Panc1 (cell line): ENCODE measurements at regions not wholly inside any gene's neighbourhood (a gene's known extent, or its start where the extent isn't known, plus 50 kb on each side); places are given as distances from the start of the nearest gene placed in this dataset.

ENCODE experiments used
- ATAC-seq: fragments of 200-7000 bp; cut with Tn5 transposase; 2 replicates; pipeline ENCODE4 v1.9.1; 2020; ENCODE audit warnings: mild to moderate bottlenecking, moderate library complexity
- BruUV-seq: library from RNA; stranded (reverse); fragments of 400-500 nt; replicated peaks from 2 replicates; lab custom pipeline; 2021; lab: Mats Ljungman, UMichigan
- CTCF ChIA-PET: fragments of 300-600 bp; sonication (Branson Sonifier 250); formaldehyde crosslinking; loops from one replicate; lab custom pipeline; 2022; ENCODE audit warnings: antibody characterized with exemption; lab: Charles Lee
- POLR2A ChIA-PET: fragments of 300-600 bp; sonication (Branson Sonifier 250); formaldehyde crosslinking; loops from one replicate; lab custom pipeline; 2022; ENCODE audit warnings: antibody characterized with exemption; lab: Charles Lee
- DNase-seq: peaks from one replicate; pipeline ENCODE4 v3.0.0-alpha.2; 2010; ENCODE audit warnings: low read depth, low spot score
- H3K27ac ChIP-seq: 2 replicates; pipeline ENCODE4 v1.5.1; 2011; ENCODE audit warnings: mild to moderate bottlenecking, low read length, inconsistent platforms
- H3K27me3 ChIP-seq: fragments of 200-500 bp; sonication (Bioruptor generic); 2 replicates; pipeline ENCODE4 v1.6.0; 2014; ENCODE audit warnings: low read length, inconsistent platforms; ENCODE audit not compliant: control insufficient read depth, insufficient read depth
- H3K36me3 ChIP-seq: fragments of 200-500 bp; sonication (Bioruptor generic); 2 replicates; pipeline ENCODE4 v1.5.1; 2014; ENCODE audit warnings: inconsistent platforms, mild to moderate bottlenecking, low read length, moderate library complexity; ENCODE audit not compliant: control insufficient read depth, insufficient read depth
- H3K4me1 ChIP-seq: 2 replicates; pipeline ENCODE4 v1.5.1; 2011; ENCODE audit warnings: inconsistent platforms, mild to moderate bottlenecking, low read length, moderate library complexity; ENCODE audit not compliant: control insufficient read depth, insufficient read depth
- H3K4me3 ChIP-seq, 2 experiments: 2 replicates each; pipeline ENCODE4 v1.5.1; 2011 to 2012; ENCODE audit warnings: low read depth in 2 of 2, low read length in 2 of 2, mild to moderate bottlenecking in 2 of 2, inconsistent platforms in 1 of 2, moderate library complexity in 1 of 2
- H3K9me3 ChIP-seq: fragments of 200-500 bp; sonication (Bioruptor generic); 2 replicates; pipeline ENCODE4 v1.5.1; 2014; ENCODE audit warnings: low read depth, mild to moderate bottlenecking, inconsistent platforms, low read length, moderate library complexity; ENCODE audit not compliant: control insufficient read depth, insufficient read depth
- CTCF ChIP-seq: fragments of 450-650 bp; IDR thresholded peaks from 2 replicates; pipeline ENCODE4 v1.5.1; 2017; ENCODE audit warnings: mild to moderate bottlenecking
- POLR2AphosphoS5 ChIP-seq: IDR thresholded peaks from 2 replicates; pipeline ENCODE4 v1.6.1; 2012; ENCODE audit warnings: mild to moderate bottlenecking, low read depth, low read length, moderate library complexity
- REST ChIP-seq, 2 experiments: IDR thresholded peaks; 2 replicates each; pipeline ENCODE4 v1.6.1; 2011 to 2012; ENCODE audit warnings: low read depth in 2 of 2, control low read depth in 1 of 2, low read length in 1 of 2, mild to moderate bottlenecking in 1 of 2, moderate library complexity in 1 of 2; ENCODE audit not compliant: insufficient read depth in 1 of 2
- SIN3A ChIP-seq: IDR thresholded peaks from 2 replicates; pipeline ENCODE4 v1.6.1; 2012; ENCODE audit warnings: low read depth, mild to moderate bottlenecking, low read length, moderate library complexity, borderline replicate concordance; ENCODE audit not compliant: insufficient read depth
- TCF7L2 ChIP-seq: IDR thresholded peaks from 2 replicates; pipeline ENCODE4 v1.6.1; 2011; ENCODE audit warnings: mild to moderate bottlenecking, low read depth, low read length, inconsistent platforms
- in situ Hi-C: cut with HindIII; loops from 2 replicates; pipeline ENCODE4 v1.10.0; 2016; ENCODE audit warnings: low sequenced_read_pairs, low pct_unique_long_range_greater_than_20kb
- intact Hi-C: fragments of 100-400 bp; cut with micrococcal nuclease; formaldehyde crosslinking; loops from one replicate; pipeline ENCODE4 v1.10.0; 2022; ENCODE audit not compliant: unreplicated experiment

- Histone ChIP-seq H3K4me3 (no peak overlapping the region), H3K9me3 (no peaks in the 10 kb centered on the region), H3K36me3 (no peaks in the 10 kb centered on the region), H3K27me3 (no peaks in the 10 kb centered on the region), H3K27ac (no peak overlapping the region), H3K4me1 (no peaks in the 10 kb centered on the region)
- intact Hi-C loops = no loop called here
- ChIA-PET POLR2A (no interaction called here), CTCF (no interaction called here)
- ATAC-seq = no peak
- in situ Hi-C loops = no loop called here
- no peak for TF ChIP-seq TCF7L2
- no peak for TF ChIP-seq POLR2AphosphoS5
- no peak for TF ChIP-seq CTCF
- no peak for TF ChIP-seq REST (IDR thresholded peaks at IDR 0.05; ENCODE audit: insufficient read depth in 1 of 2, low read depth in 2 of 2, low read length in 1 of 2)
- TF ChIP-seq SIN3A = no peak
- DNase-seq = no peak
- BruUV-seq = no TSS peak
Measured at GRCh38 chr6:23600118-23600517, 525.9 kb upstream of the NRSN1 start.

- Histone ChIP-seq H3K27me3 (no peaks in the 10 kb centered on the region), H3K4me1 (no peaks in the 10 kb centered on the region), H3K27ac (no peak overlapping the region), H3K36me3 (no peaks in the 10 kb centered on the region), H3K9me3 (no peaks in the 10 kb centered on the region), H3K4me3 (no peak overlapping the region)
- no peak for DNase-seq
- intact Hi-C loops (no loop called here), in situ Hi-C loops (no loop called here)
- no peak for TF ChIP-seq REST (IDR thresholded peaks at IDR 0.05; ENCODE audit: insufficient read depth in 1 of 2, low read depth in 2 of 2, low read length in 1 of 2)
- TF ChIP-seq CTCF = no peak
- TF ChIP-seq TCF7L2 = no peak
- ChIA-PET CTCF (no interaction called here), POLR2A (no interaction called here)
- no TSS peak for BruUV-seq
- no peak for ATAC-seq
Measured at GRCh38 chr6:23601811-23602345, 524.1 kb upstream of the NRSN1 start.
